Glutamatergic neuron (in vitro differentiated cells): ENCODE measurements at regions not wholly inside any gene's neighbourhood (a gene's known extent, or its start where the extent isn't known, plus 50 kb on each side); places are given as distances from the start of the nearest gene placed in this dataset.

Source experiments
- DNase-seq: peaks from one replicate; pipeline ENCODE4 v3.0.0; 2022
- H3K27ac Mint-ChIP-seq: one replicate; pipeline ENCODE4 v1.8.0; 2020; ENCODE audit warnings: mild to moderate bottlenecking, mixed read lengths, inconsistent platforms; ENCODE audit not compliant: unreplicated experiment
- H3K27me3 Mint-ChIP-seq: one replicate; pipeline ENCODE4 v1.8.0; 2020; ENCODE audit warnings: mild to moderate bottlenecking, moderate library complexity, mixed read lengths, inconsistent platforms; ENCODE audit not compliant: unreplicated experiment
- H3K36me3 Mint-ChIP-seq: one replicate; pipeline ENCODE4 v1.8.0; 2020; ENCODE audit warnings: mild to moderate bottlenecking, mixed read lengths, inconsistent platforms; ENCODE audit not compliant: unreplicated experiment
- H3K4me1 Mint-ChIP-seq: one replicate; pipeline ENCODE4 v1.8.0; 2020; ENCODE audit warnings: mild to moderate bottlenecking, low read depth, mixed read lengths, inconsistent platforms; ENCODE audit not compliant: unreplicated experiment
- H3K4me3 Mint-ChIP-seq: one replicate; pipeline ENCODE4 v1.8.0; 2020; ENCODE audit warnings: mild to moderate bottlenecking, mixed read lengths, inconsistent platforms; ENCODE audit not compliant: unreplicated experiment
- H3K9me3 Mint-ChIP-seq: one replicate; pipeline ENCODE4 v1.8.0; 2020; ENCODE audit warnings: mild to moderate bottlenecking, moderate library complexity, mixed read lengths, inconsistent platforms; ENCODE audit not compliant: unreplicated experiment
- TF ChIP-seq, protein P1 (sequence below): fragments of 200-600 bp; sonication (generic); IDR thresholded peaks from one replicate; pipeline ENCODE4 v1.5.0; 2021; ENCODE audit not compliant: partially characterized antibody, unreplicated experiment

DNA sequence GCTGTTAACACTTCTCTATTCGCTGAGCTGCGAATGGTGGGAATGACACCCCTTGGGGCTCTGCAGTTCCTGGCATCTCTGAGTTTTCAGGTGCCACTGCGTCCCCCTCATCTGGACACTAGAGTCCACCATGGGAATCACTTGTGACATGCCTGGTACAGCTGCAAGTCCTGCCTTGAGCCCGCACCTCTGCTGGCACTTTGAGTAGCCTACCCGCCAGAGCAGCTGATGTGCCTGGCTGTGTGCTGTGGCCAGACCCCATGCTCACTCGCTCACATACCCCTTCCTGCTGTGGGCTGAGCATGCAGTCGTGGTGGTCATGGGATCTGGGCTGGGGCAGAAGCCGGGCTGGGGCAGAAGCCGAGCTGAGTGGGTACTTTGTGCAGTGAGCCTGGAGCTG is 117.6 kb downstream of the RND3 start:
- no peaks in the 10 kb centered on the region for H3K36me3 Mint-ChIP-seq
- H3K9me3 Mint-ChIP-seq: peaks cover 1% of the 10 kb centered on the region
- no peak for DNase-seq
- peak overlapping the region; percentile 74 for H3K27ac Mint-ChIP-seq
- peaks cover 23% of the 10 kb centered on the region for H3K4me1 Mint-ChIP-seq
- TF ChIP-seq, protein P1, sequence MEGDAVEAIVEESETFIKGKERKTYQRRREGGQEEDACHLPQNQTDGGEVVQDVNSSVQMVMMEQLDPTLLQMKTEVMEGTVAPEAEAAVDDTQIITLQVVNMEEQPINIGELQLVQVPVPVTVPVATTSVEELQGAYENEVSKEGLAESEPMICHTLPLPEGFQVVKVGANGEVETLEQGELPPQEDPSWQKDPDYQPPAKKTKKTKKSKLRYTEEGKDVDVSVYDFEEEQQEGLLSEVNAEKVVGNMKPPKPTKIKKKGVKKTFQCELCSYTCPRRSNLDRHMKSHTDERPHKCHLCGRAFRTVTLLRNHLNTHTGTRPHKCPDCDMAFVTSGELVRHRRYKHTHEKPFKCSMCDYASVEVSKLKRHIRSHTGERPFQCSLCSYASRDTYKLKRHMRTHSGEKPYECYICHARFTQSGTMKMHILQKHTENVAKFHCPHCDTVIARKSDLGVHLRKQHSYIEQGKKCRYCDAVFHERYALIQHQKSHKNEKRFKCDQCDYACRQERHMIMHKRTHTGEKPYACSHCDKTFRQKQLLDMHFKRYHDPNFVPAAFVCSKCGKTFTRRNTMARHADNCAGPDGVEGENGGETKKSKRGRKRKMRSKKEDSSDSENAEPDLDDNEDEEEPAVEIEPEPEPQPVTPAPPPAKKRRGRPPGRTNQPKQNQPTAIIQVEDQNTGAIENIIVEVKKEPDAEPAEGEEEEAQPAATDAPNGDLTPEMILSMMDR: no peak
- peaks cover 1% of the 10 kb centered on the region for H3K27me3 Mint-ChIP-seq
- H3K4me3 Mint-ChIP-seq: peak overlapping the region; percentile 8

DNA sequence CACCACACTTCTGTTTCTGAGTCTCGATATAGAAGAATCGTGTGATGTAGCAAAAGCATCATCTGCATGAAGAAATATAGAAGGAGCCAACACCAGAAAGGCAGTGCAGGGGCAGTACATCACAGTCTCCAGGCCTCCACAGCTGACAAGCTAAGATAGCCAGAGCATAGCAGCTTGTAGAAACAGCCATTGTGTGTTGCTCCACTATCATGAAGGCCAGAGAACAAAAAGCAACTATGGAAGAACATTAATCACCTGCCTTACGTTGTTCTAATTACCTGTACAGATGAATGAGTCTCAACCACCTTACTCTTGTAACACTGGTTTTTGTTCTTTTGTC is 129.0 kb downstream of the RND3 start:
- Mint-ChIP-seq H3K4me3 (no peak overlapping the region), H3K36me3 (no peaks in the 10 kb centered on the region), H3K27me3 (no peaks in the 10 kb centered on the region), H3K9me3 (peaks cover 1% of the 10 kb centered on the region), H3K27ac (no peak overlapping the region), H3K4me1 (peaks cover 13% of the 10 kb centered on the region)
- TF ChIP-seq, protein P1: no peak
- DNase-seq: no peak

DNA sequence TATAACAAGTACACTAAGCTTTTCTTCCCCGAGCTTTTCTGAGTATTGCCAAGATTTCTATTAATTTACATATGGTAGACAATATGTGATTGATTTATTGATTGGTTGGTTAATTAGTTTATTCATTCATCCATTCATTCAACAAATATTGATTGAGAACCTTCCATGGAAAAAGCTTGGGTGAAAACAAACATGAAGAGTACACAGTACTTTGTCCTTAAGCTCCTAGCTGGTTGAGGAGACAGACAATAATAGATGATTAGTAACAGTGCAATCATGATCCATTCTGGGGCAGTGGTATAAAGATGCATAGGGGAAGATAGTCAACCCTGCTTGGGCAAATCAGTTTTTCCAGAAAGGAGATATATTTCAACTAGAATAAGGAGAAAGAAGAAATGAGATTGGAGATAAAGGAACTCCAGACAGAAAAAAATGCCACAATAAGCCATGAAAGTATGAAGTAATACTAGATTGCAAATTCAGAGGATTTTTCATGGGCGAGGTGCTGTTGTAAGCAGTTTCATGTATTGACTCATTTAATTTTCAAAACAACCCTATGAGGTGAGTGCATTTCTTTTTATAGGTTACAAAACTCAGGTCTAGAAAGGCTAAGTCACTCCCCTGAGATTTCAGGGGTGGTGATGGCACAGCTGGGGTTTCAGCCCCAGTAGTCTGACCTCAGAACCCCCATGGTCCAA is 129.5 kb downstream of the RND3 start:
- no peak overlapping the region for H3K27ac Mint-ChIP-seq
- H3K27me3 Mint-ChIP-seq: no peaks in the 10 kb centered on the region
- TF ChIP-seq, protein P1: no peak
- DNase-seq: no peak
- peaks cover 13% of the 10 kb centered on the region for H3K4me1 Mint-ChIP-seq
- H3K9me3 Mint-ChIP-seq: peaks cover 1% of the 10 kb centered on the region
- no peaks in the 10 kb centered on the region for H3K36me3 Mint-ChIP-seq
- H3K4me3 Mint-ChIP-seq: no peak overlapping the region

DNA sequence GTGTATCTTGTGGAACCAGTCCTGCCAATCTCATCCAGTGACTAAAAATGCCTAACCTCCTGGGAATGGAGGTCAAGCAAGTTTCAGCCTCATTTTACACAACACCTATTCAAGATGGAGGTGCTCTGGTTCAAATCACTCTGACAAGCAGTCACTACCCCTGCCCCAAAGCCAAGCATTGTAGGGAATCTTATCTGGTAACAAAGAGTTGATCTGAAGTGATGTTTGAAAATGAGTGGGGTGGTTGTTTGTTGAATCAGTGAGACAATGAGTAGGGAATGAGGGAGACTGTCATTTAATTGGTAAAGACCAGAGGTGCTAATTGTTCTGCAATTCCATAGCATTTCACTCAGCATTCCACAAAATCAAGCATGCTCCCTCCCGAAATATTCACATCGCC is 132.0 kb downstream of the RND3 start:
- TF ChIP-seq, protein P1: no peak
- Mint-ChIP-seq H3K4me1 (peaks cover 13% of the 10 kb centered on the region), H3K4me3 (no peak overlapping the region), H3K36me3 (no peaks in the 10 kb centered on the region), H3K27me3 (no peaks in the 10 kb centered on the region), H3K9me3 (no peaks in the 10 kb centered on the region), H3K27ac (no peak overlapping the region)
- no peak for DNase-seq

DNA sequence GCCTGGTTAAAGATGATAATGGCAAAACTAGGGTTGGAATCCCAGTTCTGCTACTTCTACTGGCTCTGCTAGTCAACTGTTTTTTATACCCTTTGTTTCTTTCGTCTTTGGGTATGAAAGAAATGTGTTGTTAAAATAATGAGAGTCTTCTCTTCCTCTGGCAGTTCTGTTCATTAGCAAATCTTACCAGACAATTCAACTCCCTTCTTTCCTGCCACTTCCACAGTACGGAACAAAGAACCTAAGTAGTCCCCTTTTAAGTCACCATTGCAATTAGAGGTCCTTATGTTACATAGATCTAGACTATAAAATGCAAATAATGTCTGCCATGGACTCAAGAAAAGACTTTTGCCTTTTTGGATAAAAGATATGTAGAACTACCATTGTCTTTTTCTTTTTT is 134.1 kb downstream of the RND3 start:
- Mint-ChIP-seq H3K27me3 (no peaks in the 10 kb centered on the region), H3K9me3 (no peaks in the 10 kb centered on the region), H3K36me3 (no peaks in the 10 kb centered on the region), H3K27ac (no peak overlapping the region), H3K4me3 (no peak overlapping the region), H3K4me1 (peaks cover 8% of the 10 kb centered on the region)
- DNase-seq: no peak
- TF ChIP-seq, protein P1: no peak
